ENCODE measurements at regions not wholly inside any gene's neighbourhood (a gene's known extent, or its start where the extent isn't known, plus 50 kb on each side); places are given as distances from the start of the nearest gene placed in this dataset.
A peak's percentile ranks its signal among the peaks of the same experiment; 100 is the strongest.

DNA sequence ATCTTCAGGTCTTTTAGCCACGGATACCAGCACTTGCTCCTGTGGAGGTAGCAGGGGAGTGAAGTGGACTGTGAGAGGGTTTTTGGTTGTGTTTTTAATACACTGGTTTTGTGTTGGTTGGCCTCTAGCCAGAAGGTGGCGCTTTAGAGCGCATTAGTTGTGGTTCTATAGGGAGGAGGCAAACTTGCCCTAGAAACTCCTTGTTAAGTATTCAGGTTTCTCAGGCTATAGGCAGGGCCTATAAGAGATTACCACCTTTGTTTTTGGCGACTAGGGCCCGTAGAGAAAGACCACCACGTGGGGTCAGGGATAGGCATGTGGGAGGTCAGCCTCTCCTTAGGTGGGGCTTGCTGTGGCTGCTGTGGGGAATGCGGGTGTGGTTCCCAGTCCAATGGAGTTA is 221.6 kb upstream of the SPANXN4 start:
- H3K36me3 ChIP-seq: no peaks in the 10 kb centered on the region
- H3K9me3 ChIP-seq: no peaks in the 10 kb centered on the region
- DNase-seq: no peak
- 0 out of 2 replicates have a peak, but pooled peaks have one; percentile 12 for TF ChIP-seq CTCF (IDR thresholded peaks at IDR 0.05; ENCODE audit: low read depth, low read length)
- H3K4me3 ChIP-seq (ENCODE audit: low read depth, low read length): no peak overlapping the region
- no peaks in the 10 kb centered on the region for H3K4me1 ChIP-seq
- H3K27me3 ChIP-seq: no peaks in the 10 kb centered on the region

- no peak for DNase-seq
- Histone ChIP-seq H3K4me1 (no peaks in the 10 kb centered on the region), H3K27me3 (no peaks in the 10 kb centered on the region), H3K4me3 (ENCODE audit: low read depth, low read length) (no peak overlapping the region), H3K9me3 (no peaks in the 10 kb centered on the region), H3K36me3 (no peaks in the 10 kb centered on the region)
- TF ChIP-seq CTCF (IDR thresholded peaks at IDR 0.05; ENCODE audit: low read depth, low read length): no peak
These were observed 206.3 kb upstream of the SPANXN4 start for GRCh38 chrX:142819461-142819860.

DNA sequence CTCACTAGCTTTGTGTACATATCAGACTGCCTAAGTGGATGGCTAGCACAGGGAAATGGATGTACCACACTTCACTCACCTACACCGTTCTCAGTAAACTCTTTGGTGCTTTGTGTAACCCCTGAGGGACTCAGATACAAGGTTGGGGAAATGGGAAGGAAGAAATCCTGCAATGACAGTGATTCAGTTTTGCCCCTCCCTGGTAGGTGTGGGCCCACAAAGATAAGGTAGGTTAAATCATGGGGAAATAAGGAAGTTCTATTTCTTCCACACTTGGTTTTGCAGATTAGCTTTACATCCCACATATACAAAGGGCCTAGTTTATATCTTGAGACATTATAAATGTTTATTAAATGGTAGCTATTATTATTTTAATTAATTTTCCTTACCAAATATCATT is 197.6 kb upstream of the SPANXN4 start:
- no peaks in the 10 kb centered on the region for H3K4me1 ChIP-seq
- H3K4me3 ChIP-seq (ENCODE audit: low read depth, low read length): no peak overlapping the region
- H3K9me3 ChIP-seq: no peaks in the 10 kb centered on the region
- DNase-seq: no peak
- TF ChIP-seq CTCF (IDR thresholded peaks at IDR 0.05; ENCODE audit: low read depth, low read length): no peak
- H3K36me3 ChIP-seq: no peaks in the 10 kb centered on the region
- H3K27me3 ChIP-seq: no peaks in the 10 kb centered on the region

GRCh38 chrX:142831961-142832530 is 193.7 kb upstream of the SPANXN4 start:
- Histone ChIP-seq H3K27me3 (no peaks in the 10 kb centered on the region), H3K4me1 (no peaks in the 10 kb centered on the region), H3K9me3 (no peaks in the 10 kb centered on the region), H3K36me3 (no peaks in the 10 kb centered on the region), H3K4me3 (ENCODE audit: low read depth, low read length) (no peak overlapping the region)
- no peak for TF ChIP-seq CTCF (IDR thresholded peaks at IDR 0.05; ENCODE audit: low read depth, low read length)
- no peak for DNase-seq

DNA sequence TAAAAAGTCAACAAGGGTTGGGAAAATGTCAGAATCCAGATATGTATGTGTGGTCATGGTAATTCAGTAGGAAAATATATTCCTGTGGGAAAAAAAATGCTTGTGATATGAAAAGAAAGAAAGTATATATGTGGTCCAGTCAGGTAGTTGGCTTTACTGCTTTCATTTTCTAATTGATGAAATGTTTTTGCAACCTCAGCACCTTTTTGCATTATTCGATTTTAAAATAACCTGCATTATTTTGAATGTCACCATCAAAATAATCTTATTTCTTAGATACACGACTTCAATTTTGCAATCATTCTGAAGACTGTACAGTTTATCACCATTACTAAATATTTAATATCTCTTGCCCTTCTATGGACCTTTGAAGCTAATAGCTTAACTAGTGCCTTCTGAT is 170.8 kb upstream of the SPANXN4 start:
- Histone ChIP-seq H3K9me3 (no peaks in the 10 kb centered on the region), H3K27me3 (no peaks in the 10 kb centered on the region), H3K4me1 (no peaks in the 10 kb centered on the region), H3K4me3 (ENCODE audit: low read depth, low read length) (no peak overlapping the region), H3K36me3 (no peaks in the 10 kb centered on the region)
- no peak for DNase-seq
- no peak for TF ChIP-seq CTCF (IDR thresholded peaks at IDR 0.05; ENCODE audit: low read depth, low read length)

- Histone ChIP-seq H3K9me3 (no peaks in the 10 kb centered on the region), H3K36me3 (no peaks in the 10 kb centered on the region), H3K4me1 (no peaks in the 10 kb centered on the region), H3K4me3 (ENCODE audit: low read depth, low read length) (no peak overlapping the region), H3K27me3 (no peaks in the 10 kb centered on the region)
- TF ChIP-seq CTCF (IDR thresholded peaks at IDR 0.05; ENCODE audit: low read depth, low read length): no peak
- DNase-seq: no peak
These were observed 164.8 kb upstream of the SPANXN4 start for GRCh38 chrX:142860944-142861343.
